Neural progenitor cell (in vitro differentiated cells): ENCODE measurements at regions not wholly inside any gene's neighbourhood (a gene's known extent, or its start where the extent isn't known, plus 50 kb on each side); places are given as distances from the start of the nearest gene placed in this dataset.

ENCODE experiments used
- CTCF ChIP-seq: fragments of 200-600 bp; sonication (generic); IDR thresholded peaks from 2 replicates; pipeline ENCODE4 v1.5.1; 2017; ENCODE audit warnings: antibody characterized with exemption, mild to moderate bottlenecking
- EZH2 ChIP-seq: fragments of 200-600 bp; sonication (generic); IDR thresholded peaks from 2 replicates; pipeline ENCODE4 v1.6.1; 2017; ENCODE audit warnings: antibody characterized with exemption, mild to moderate bottlenecking, moderate library complexity

DNA sequence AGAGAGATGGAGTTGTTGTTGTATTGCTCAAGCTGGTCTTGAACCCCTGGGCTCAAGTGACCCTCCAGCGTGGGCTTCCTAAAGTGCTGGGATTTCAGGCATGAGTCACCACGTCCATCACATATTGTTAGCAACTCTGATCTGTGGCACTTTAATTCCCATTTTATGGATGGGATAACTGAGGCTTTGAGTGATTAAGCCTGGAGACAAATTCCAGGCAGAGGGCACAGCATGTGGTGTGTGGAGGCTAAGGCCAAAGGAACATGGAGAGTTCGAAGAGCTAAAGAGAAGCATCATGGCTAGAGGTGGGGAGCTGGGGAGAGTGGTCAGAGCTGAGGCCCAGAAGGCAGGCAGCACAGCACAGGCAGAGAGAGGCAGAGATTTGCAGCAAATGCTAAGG, 458.4 kb downstream of the XPNPEP1 start:
- TF ChIP-seq CTCF (no peak), EZH2 (no peak)
